PC-3 (cell line): ENCODE measurements at regions not wholly inside any gene's neighbourhood (a gene's known extent, or its start where the extent isn't known, plus 50 kb on each side); places are given as distances from the start of the nearest gene placed in this dataset.
"Not testable (repeated sequence)": the region's sequence is repeated elsewhere in the genome, so short reads cannot be mapped to it uniquely, and the experiment has no call there.

Experiments
- ATAC-seq: fragments of 200-7000 bp; cut with Tn5 transposase; 2 replicates; pipeline ENCODE4 v1.9.1; 2020; ENCODE audit warnings: mild to moderate bottlenecking, moderate library complexity
- BruUV-seq: library from RNA; stranded (reverse); fragments of 400-500 nt; replicated peaks from 2 replicates; lab custom pipeline; 2021; lab: Mats Ljungman, UMichigan
- CTCF ChIA-PET: fragments of 300-600 bp; sonication (Branson Sonifier 250); formaldehyde crosslinking; loops from one replicate; lab custom pipeline; 2022; ENCODE audit warnings: antibody characterized with exemption; lab: Charles Lee
- POLR2A ChIA-PET: fragments of 300-600 bp; sonication (Branson Sonifier 250); formaldehyde crosslinking; loops from one replicate; lab custom pipeline; 2022; ENCODE audit warnings: antibody characterized with exemption; ENCODE audit not compliant: unreplicated experiment; lab: Charles Lee
- DNase-seq: peaks from one replicate; pipeline ENCODE4 v3.0.0-alpha.2; 2015
- H2AFZ ChIP-seq: fragments of 300-600 bp; sonication (generic); 2 replicates; pipeline ENCODE4 v1.6.0; 2016; ENCODE audit warnings: antibody characterized with exemption, low read length
- H3F3A ChIP-seq: fragments of 300-600 bp; sonication (generic); one replicate; pipeline ENCODE4 v1.6.0; 2017; ENCODE audit warnings: antibody characterized with exemption, low read length, control low read depth, mild to moderate bottlenecking; ENCODE audit not compliant: unreplicated experiment
- H3K27ac ChIP-seq: fragments of 300-600 bp; sonication (generic); 2 replicates; pipeline ENCODE4 v1.5.1; 2016; ENCODE audit warnings: mild to moderate bottlenecking, low read length
- H3K27me3 ChIP-seq: fragments of 300-600 bp; sonication (generic); 2 replicates; pipeline ENCODE4 v1.6.1; 2016; ENCODE audit warnings: low read length, mixed read lengths
- H3K36me3 ChIP-seq: fragments of 300-600 bp; sonication (generic); 2 replicates; pipeline ENCODE4 v1.6.1; 2016; ENCODE audit warnings: low read depth, mixed run types, low read length, mixed read lengths
- H3K4me1 ChIP-seq: fragments of 300-600 bp; sonication (generic); 2 replicates; pipeline ENCODE4 v1.5.1; 2016; ENCODE audit warnings: low read length; ENCODE audit not compliant: insufficient read depth
- H3K4me2 ChIP-seq: fragments of 300-600 bp; sonication (generic); 2 replicates; pipeline ENCODE4 v1.6.0; 2016; ENCODE audit warnings: low read length
- H3K4me3 ChIP-seq: fragments of 300-600 bp; sonication (generic); 2 replicates; pipeline ENCODE4 v1.5.1; 2016; ENCODE audit warnings: mild to moderate bottlenecking, low read length, mixed read lengths
- H3K79me2 ChIP-seq: fragments of 300-600 bp; sonication (generic); 2 replicates; pipeline ENCODE4 v1.6.1; 2017; ENCODE audit warnings: low read length, mixed read lengths
- H3K9ac ChIP-seq: fragments of 300-600 bp; sonication (generic); 2 replicates; pipeline ENCODE4 v1.6.0; 2016; ENCODE audit warnings: mild to moderate bottlenecking, low read length
- H3K9me2 ChIP-seq: fragments of 300-600 bp; sonication (generic); replicated peaks from 2 replicates; pipeline ENCODE4 v1.6.1; 2016; ENCODE audit warnings: mixed run types, low read length, mixed read lengths
- H3K9me3 ChIP-seq: fragments of 300-600 bp; sonication (generic); 2 replicates; pipeline ENCODE4 v1.6.1; 2016; ENCODE audit warnings: low read length, mixed read lengths
- H4K20me1 ChIP-seq: fragments of 300-600 bp; sonication (generic); 2 replicates; pipeline ENCODE4 v1.6.1; 2016; ENCODE audit warnings: low read length, mixed read lengths
- EZH2 ChIP-seq: fragments of 300-600 bp; sonication (generic); IDR thresholded peaks from one replicate; pipeline ENCODE4 v1.6.1; 2017; ENCODE audit warnings: antibody characterized with exemption, mild to moderate bottlenecking, low read length; ENCODE audit not compliant: unreplicated experiment
- EZH2phosphoT487 ChIP-seq: fragments of 300-600 bp; sonication (generic); IDR thresholded peaks from 2 replicates; pipeline ENCODE4 v1.6.1; 2018; ENCODE audit warnings: mild to moderate bottlenecking, antibody characterized with exemption, low read length, borderline replicate concordance
- intact Hi-C: fragments of 100-400 bp; cut with micrococcal nuclease; formaldehyde crosslinking; loops from 2 replicates; pipeline ENCODE4 v1.9.0; 2023
- TF ChIP-seq, protein P1 (sequence below): fragments of 300-600 bp; sonication (generic); conservative IDR thresholded peaks from 2 replicates; pipeline ENCODE4 v1.5.1; 2017; ENCODE audit warnings: antibody characterized with exemption, low read depth, mild to moderate bottlenecking, low read length

DNA sequence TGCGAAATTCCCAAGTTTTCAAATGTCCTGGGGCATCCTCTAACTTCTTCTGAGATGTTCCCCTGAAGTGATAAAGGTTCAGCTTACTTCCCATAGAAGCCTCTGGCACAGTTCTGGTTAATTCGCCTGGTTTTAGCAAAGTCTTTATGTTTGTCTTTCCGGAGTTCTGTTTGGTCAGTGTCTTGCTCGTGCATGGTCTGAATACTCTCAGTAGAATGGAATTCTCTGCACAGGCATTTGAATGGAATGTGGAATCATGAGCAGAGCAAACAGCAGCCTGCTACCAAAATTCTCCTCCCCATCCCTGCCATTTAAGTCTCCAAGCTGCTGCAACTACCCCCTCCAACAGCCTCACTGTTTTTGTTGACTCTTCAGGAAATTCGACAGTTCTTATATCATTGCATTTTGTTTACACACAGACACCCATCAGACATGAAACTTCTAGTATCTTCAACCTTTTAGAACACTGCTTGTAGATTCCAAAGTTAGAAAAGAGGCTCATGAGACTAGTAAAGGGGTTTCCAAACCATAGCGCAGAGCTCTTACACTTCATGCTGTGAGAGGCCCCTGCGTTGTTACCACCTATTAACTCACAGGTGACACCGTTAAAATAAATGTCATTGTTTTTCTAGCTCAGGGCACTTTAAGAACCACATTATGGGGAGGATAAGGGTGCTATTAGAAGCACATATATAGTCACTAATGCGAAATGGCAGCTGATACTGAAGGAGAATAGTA lies 129.7 kb downstream of the PLCE1 start:
- ChIA-PET POLR2A (interaction anchor here (0.6 kb wide), 1 partner anchor 43 kb away, joined by 3 read pairs; no protein-coding TSS in a partner anchor), CTCF (interaction anchor here (1.4 kb wide), 1 partner anchor 207 kb away, joined by 4 read pairs; no protein-coding TSS in a partner anchor)
- peak overlapping the region; percentile 83 for H3K4me2 ChIP-seq
- no peak for TF ChIP-seq EZH2phosphoT487
- TF ChIP-seq, protein P1, sequence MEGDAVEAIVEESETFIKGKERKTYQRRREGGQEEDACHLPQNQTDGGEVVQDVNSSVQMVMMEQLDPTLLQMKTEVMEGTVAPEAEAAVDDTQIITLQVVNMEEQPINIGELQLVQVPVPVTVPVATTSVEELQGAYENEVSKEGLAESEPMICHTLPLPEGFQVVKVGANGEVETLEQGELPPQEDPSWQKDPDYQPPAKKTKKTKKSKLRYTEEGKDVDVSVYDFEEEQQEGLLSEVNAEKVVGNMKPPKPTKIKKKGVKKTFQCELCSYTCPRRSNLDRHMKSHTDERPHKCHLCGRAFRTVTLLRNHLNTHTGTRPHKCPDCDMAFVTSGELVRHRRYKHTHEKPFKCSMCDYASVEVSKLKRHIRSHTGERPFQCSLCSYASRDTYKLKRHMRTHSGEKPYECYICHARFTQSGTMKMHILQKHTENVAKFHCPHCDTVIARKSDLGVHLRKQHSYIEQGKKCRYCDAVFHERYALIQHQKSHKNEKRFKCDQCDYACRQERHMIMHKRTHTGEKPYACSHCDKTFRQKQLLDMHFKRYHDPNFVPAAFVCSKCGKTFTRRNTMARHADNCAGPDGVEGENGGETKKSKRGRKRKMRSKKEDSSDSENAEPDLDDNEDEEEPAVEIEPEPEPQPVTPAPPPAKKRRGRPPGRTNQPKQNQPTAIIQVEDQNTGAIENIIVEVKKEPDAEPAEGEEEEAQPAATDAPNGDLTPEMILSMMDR = no peak
- no peak for TF ChIP-seq EZH2
- H3K4me3 ChIP-seq = peak overlapping the region; percentile 39; the same call in 1 of the 2 replicates
- BruUV-seq = no TSS peak
- H2AFZ ChIP-seq = no peak overlapping the region
- no peak overlapping the region for H3K9ac ChIP-seq
- no peaks in the 10 kb centered on the region for H3K9me2 ChIP-seq
- intact Hi-C loops = loop anchor here (5.0 to 10.0 kb wide), 2 partner anchors 51 to 116 kb away; no protein-coding TSS in a partner anchor
- DNase-seq = peak; percentile 90
- peaks cover 54% of the 10 kb centered on the region for H3K4me1 ChIP-seq
- peaks cover 26% of the 10 kb centered on the region for H3K79me2 ChIP-seq
- no peaks in the 10 kb centered on the region for H3F3A ChIP-seq
- no peaks in the 10 kb centered on the region for H3K36me3 ChIP-seq
- H3K27me3 ChIP-seq = no peaks in the 10 kb centered on the region
- no peaks in the 10 kb centered on the region for H4K20me1 ChIP-seq
- no peaks in the 10 kb centered on the region for H3K9me3 ChIP-seq
- peak overlapping the region; percentile 66 for H3K27ac ChIP-seq
- ATAC-seq = peak; percentile 94

DNA sequence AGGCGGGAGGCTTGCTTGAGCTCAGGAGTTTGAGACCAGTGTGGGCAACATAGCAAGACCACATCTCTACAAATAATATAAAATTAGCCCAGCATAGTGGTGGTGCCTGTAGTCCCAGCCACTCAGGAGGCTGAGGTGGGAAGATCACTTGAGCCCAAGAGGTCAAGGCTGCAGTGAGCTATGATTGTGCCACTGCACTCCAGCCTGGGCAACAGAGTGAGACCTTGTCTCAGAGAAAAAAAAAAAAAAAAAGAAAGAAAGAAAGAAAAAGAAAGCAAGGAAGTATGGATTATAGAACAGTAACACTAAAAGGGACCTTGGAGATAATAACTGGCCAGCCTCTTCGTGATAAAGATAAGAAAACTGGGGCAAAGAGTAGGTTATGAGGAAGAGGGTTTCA lies 130.4 kb downstream of the PLCE1 start:
- H3K79me2 ChIP-seq = peaks cover 32% of the 10 kb centered on the region
- intact Hi-C loops = loop anchor here (5.0 to 10.0 kb wide), 2 partner anchors 51 to 117 kb away; no protein-coding TSS in a partner anchor
- H3K36me3 ChIP-seq, H3K9me2 ChIP-seq, POLR2A ChIA-PET, H3K9ac ChIP-seq, DNase-seq, H3F3A ChIP-seq, H2AFZ ChIP-seq, BruUV-seq, H3K27me3 ChIP-seq, H3K4me3 ChIP-seq, H3K27ac ChIP-seq, H3K9me3 ChIP-seq, H4K20me1 ChIP-seq, CTCF ChIA-PET, ATAC-seq: not testable (repeated sequence)
- H3K4me1 ChIP-seq = peaks cover 54% of the 10 kb centered on the region
- peak overlapping the region; percentile 83; the same call in 1 of the 2 replicates for H3K4me2 ChIP-seq

DNA sequence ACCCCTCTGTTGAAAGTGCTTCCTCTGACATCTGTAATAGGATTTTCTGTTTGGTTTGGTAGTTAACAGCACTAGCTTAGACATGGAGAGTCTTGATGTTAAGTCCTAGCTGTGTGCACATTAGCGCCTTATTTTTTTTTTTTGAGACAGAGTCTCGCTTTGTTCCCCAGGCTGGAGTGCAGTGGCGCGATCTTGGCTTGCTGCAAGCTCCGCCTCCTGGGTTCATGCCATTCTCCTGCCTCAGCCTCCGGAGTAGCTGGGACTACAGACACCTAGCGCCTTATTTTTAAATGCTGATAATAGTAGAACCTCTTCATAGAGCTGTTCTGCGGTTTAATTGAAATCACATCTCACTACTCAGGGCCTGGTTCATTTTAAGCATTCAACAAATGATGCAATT lies 131.5 kb downstream of the PLCE1 start:
- H4K20me1 ChIP-seq, CTCF ChIA-PET, DNase-seq, H2AFZ ChIP-seq, H3K9ac ChIP-seq, H3K4me3 ChIP-seq, H3K9me3 ChIP-seq, H3F3A ChIP-seq, ATAC-seq, BruUV-seq, H3K36me3 ChIP-seq, H3K27me3 ChIP-seq, H3K9me2 ChIP-seq, POLR2A ChIA-PET: not testable (repeated sequence)
- Histone ChIP-seq H3K4me1 (peaks cover 54% of the 10 kb centered on the region), H3K79me2 (peaks cover 33% of the 10 kb centered on the region), H3K27ac (peak overlapping the region; percentile 36; the same call in 1 of the 2 replicates), H3K4me2 (peak overlapping the region; percentile 19; the same call in 1 of the 2 replicates)
- intact Hi-C loops = loop anchor here (10.0 kb wide), 1 partner anchor 50 kb away; no protein-coding TSS in a partner anchor
